OCI-LY7 (cell line): ENCODE measurements at regions not wholly inside any gene's neighbourhood (a gene's known extent, or its start where the extent isn't known, plus 50 kb on each side); places are given as distances from the start of the nearest gene placed in this dataset.
"Not testable (repeated sequence)": the region's sequence is repeated elsewhere in the genome, so short reads cannot be mapped to it uniquely, and the experiment has no call there.

Experiments used
- BruUV-seq: library from RNA; stranded (reverse); fragments of 400-500 nt; replicated peaks from 2 replicates; lab custom pipeline; 2021; lab: Mats Ljungman, UMichigan
- CTCF ChIA-PET: fragments of 300-600 bp; sonication (Branson Sonifier 250); formaldehyde crosslinking; loops from one replicate; lab custom pipeline; 2022; ENCODE audit warnings: antibody characterized with exemption; ENCODE audit not compliant: unreplicated experiment; lab: Charles Lee
- POLR2A ChIA-PET: fragments of 300-600 bp; sonication (Branson Sonifier 250); formaldehyde crosslinking; loops from one replicate; lab custom pipeline; 2022; ENCODE audit warnings: antibody characterized with exemption; lab: Charles Lee
- DNase-seq: peaks from one replicate; pipeline ENCODE4 v3.0.0-alpha.2; 2015; ENCODE audit warnings: low spot score
- H2AFZ ChIP-seq: fragments of 200-600 bp; sonication (generic), shearing (Covaris generic); 2 replicates; pipeline ENCODE4 v1.6.1; 2014; ENCODE audit warnings: mild to moderate bottlenecking, antibody characterized with exemption, low read length, moderate library complexity
- H3K27ac ChIP-seq: fragments of 200-600 bp; sonication (generic); 2 replicates; pipeline ENCODE4 v1.5.1; 2014; ENCODE audit warnings: mixed run types, low read depth, mild to moderate bottlenecking, moderate library complexity, low read length, inconsistent platforms; ENCODE audit not compliant: poor library complexity, severe bottlenecking
- H3K36me3 ChIP-seq: fragments of 200-600 bp; sonication (generic); 2 replicates; pipeline ENCODE4 v1.6.1; 2014; ENCODE audit warnings: mild to moderate bottlenecking, antibody characterized with exemption, low read length, moderate library complexity, mixed read lengths; ENCODE audit not compliant: insufficient read depth
- H3K4me1 ChIP-seq: fragments of 200-600 bp; sonication (generic); 2 replicates; pipeline ENCODE4 v1.5.1; 2014; ENCODE audit warnings: mild to moderate bottlenecking, low read length; ENCODE audit not compliant: insufficient read depth, poor library complexity, severe bottlenecking
- H3K4me2 ChIP-seq: fragments of 200-600 bp; sonication (generic); 2 replicates; pipeline ENCODE4 v1.6.1; 2014; ENCODE audit warnings: mild to moderate bottlenecking, low read length
- H3K4me3 ChIP-seq: fragments of 200-600 bp; sonication (generic); 2 replicates; pipeline ENCODE4 v1.5.1; 2014; ENCODE audit warnings: mild to moderate bottlenecking, low read depth, low read length; ENCODE audit not compliant: poor library complexity, severe bottlenecking
- H3K79me2 ChIP-seq: fragments of 200-600 bp; sonication (generic); 2 replicates; pipeline ENCODE4 v1.6.1; 2016; ENCODE audit warnings: low read depth, mild to moderate bottlenecking, low read length, moderate library complexity, mixed read lengths; ENCODE audit not compliant: insufficient read depth
- H3K9me2 ChIP-seq: fragments of 200-600 bp; sonication (generic); 2 replicates; pipeline ENCODE4 v1.6.1; 2016; ENCODE audit warnings: mild to moderate bottlenecking, low read length, mixed read lengths; ENCODE audit not compliant: insufficient read depth
- H3K9me3 ChIP-seq: fragments of 200-600 bp; sonication (generic); 2 replicates; pipeline ENCODE4 v1.6.1; 2014; ENCODE audit warnings: mild to moderate bottlenecking, mixed run types, low read length, mixed read lengths
- H4K20me1 ChIP-seq: fragments of 200-600 bp; sonication (generic); 2 replicates; pipeline ENCODE4 v1.6.1; 2014; ENCODE audit warnings: mild to moderate bottlenecking, antibody characterized with exemption, low read length, moderate library complexity, mixed read lengths; ENCODE audit not compliant: insufficient read depth
- CTCF ChIP-seq: fragments of 200-600 bp; sonication (generic); conservative IDR thresholded peaks from 2 replicates; pipeline ENCODE4 v1.5.1; 2014; ENCODE audit warnings: mild to moderate bottlenecking, antibody characterized with exemption, low read length, moderate library complexity, mixed read lengths
- EZH2phosphoT487 ChIP-seq: fragments of 200-600 bp; sonication (generic); IDR thresholded peaks from 2 replicates; pipeline ENCODE4 v1.6.1; 2018; ENCODE audit warnings: low read depth, borderline replicate concordance, mild to moderate bottlenecking, mixed run types, antibody characterized with exemption, low read length, moderate library complexity, mixed read lengths
- intact Hi-C: fragments of 100-400 bp; cut with micrococcal nuclease; formaldehyde crosslinking; loops from one replicate; pipeline ENCODE4 v1.10.0; 2022; ENCODE audit not compliant: unreplicated experiment

- TF ChIP-seq CTCF (no peak), EZH2phosphoT487 (no peak)
- Histone ChIP-seq H2AFZ (no peak overlapping the region), H3K9me2 (no peaks in the 10 kb centered on the region), H3K4me3 (no peak overlapping the region), H3K36me3 (no peaks in the 10 kb centered on the region), H3K79me2 (no peaks in the 10 kb centered on the region), H3K4me2 (no peak overlapping the region), H3K9me3 (no peaks in the 10 kb centered on the region), H4K20me1 (no peaks in the 10 kb centered on the region), H3K4me1 (no peaks in the 10 kb centered on the region), H3K27ac (no peak overlapping the region)
- ChIA-PET POLR2A (no interaction called here), CTCF (no interaction called here)
- BruUV-seq, result no TSS peak
- intact Hi-C loops, result no loop called here
- DNase-seq, result no peak
These were observed 103.4 kb downstream of the LUZP4 start for GRCh38 chrX:115392871-115393270.

GRCh38 chrX:115393271-115393670, 103.8 kb downstream of the LUZP4 start:
- H3K79me2 ChIP-seq, result no peaks in the 10 kb centered on the region
- ChIA-PET CTCF (no interaction called here), POLR2A (no interaction called here)
- no peaks in the 10 kb centered on the region for H3K9me3 ChIP-seq
- no peaks in the 10 kb centered on the region for H3K9me2 ChIP-seq
- no peaks in the 10 kb centered on the region for H4K20me1 ChIP-seq
- no peak overlapping the region for H2AFZ ChIP-seq
- intact Hi-C loops, result no loop called here
- H3K27ac ChIP-seq, result no peak overlapping the region
- TF ChIP-seq CTCF, result no peak
- no peak for TF ChIP-seq EZH2phosphoT487
- no peaks in the 10 kb centered on the region for H3K36me3 ChIP-seq
- DNase-seq, result no peak
- no peak overlapping the region for H3K4me3 ChIP-seq
- H3K4me2 ChIP-seq, result no peak overlapping the region
- BruUV-seq, result no TSS peak
- no peaks in the 10 kb centered on the region for H3K4me1 ChIP-seq

- POLR2A ChIA-PET, result not testable (repeated sequence)
These were observed 105.3 kb downstream of the LUZP4 start for GRCh38 chrX:115394806-115395205.

More at GRCh38 chrX:115394806-115395205, 105.3 kb downstream of the LUZP4 start:
- H3K9me3 ChIP-seq, H4K20me1 ChIP-seq, DNase-seq, H3K9me2 ChIP-seq, H3K4me2 ChIP-seq, H3K4me3 ChIP-seq, H3K36me3 ChIP-seq, H3K4me1 ChIP-seq, BruUV-seq, intact Hi-C loops, CTCF ChIA-PET, H2AFZ ChIP-seq, H3K79me2 ChIP-seq, H3K27ac ChIP-seq: not testable (repeated sequence)
